HEK293 (cell line): ENCODE measurements at regions not wholly inside any gene's neighbourhood (a gene's known extent, or its start where the extent isn't known, plus 50 kb on each side); places are given as distances from the start of the nearest gene placed in this dataset.

ENCODE experiments used
- CTCF ChIP-seq: fragments of 450-650 bp; formaldehyde crosslinking; IDR thresholded peaks from 2 replicates; pipeline ENCODE4 v1.5.1; 2016; ENCODE audit warnings: missing biosample characterization, missing genetic modification characterization
- HOXC10 ChIP-seq: sonication (generic); formaldehyde crosslinking; IDR thresholded peaks from 2 replicates; pipeline ENCODE4 v1.8.1; 2023; ENCODE audit warnings: mild to moderate bottlenecking, missing genetic modification reagents
- KLF16 ChIP-seq: fragments of 450-650 bp; formaldehyde crosslinking; IDR thresholded peaks from 2 replicates; pipeline ENCODE4 v1.5.1; 2017; ENCODE audit warnings: missing biosample characterization, missing genetic modification characterization
- REST ChIP-seq: fragments of 450-650 bp; formaldehyde crosslinking; IDR thresholded peaks from 2 replicates; pipeline ENCODE4 v1.5.1; 2016; ENCODE audit warnings: missing biosample characterization, missing genetic modification characterization
- TCF7L2 ChIP-seq: IDR thresholded peaks from 2 replicates; pipeline ENCODE4 v1.6.1; 2011; ENCODE audit warnings: low read depth, mild to moderate bottlenecking, inconsistent platforms, low read length, moderate library complexity, borderline replicate concordance
- ZFP3 ChIP-seq: fragments of 450-650 bp; formaldehyde crosslinking; IDR thresholded peaks from 2 replicates; pipeline ENCODE4 v1.5.1; 2016; ENCODE audit warnings: low read depth, missing biosample characterization, missing genetic modification characterization
- ZNF132 ChIP-seq: fragments of 450-650 bp; formaldehyde crosslinking; IDR thresholded peaks from 2 replicates; pipeline ENCODE4 v1.5.1; 2017; ENCODE audit warnings: missing biosample characterization, missing genetic modification characterization, borderline replicate concordance
- ZNF239 ChIP-seq: fragments of 450-650 bp; formaldehyde crosslinking; IDR thresholded peaks from 2 replicates; pipeline ENCODE4 v1.5.1; 2016; ENCODE audit warnings: missing biosample characterization, missing genetic modification characterization
- ZNF274 ChIP-seq, 2 experiments: fragments of 200-500 bp in 1 of 2; fragments of 450-650 bp in 1 of 2; sonication (Bioruptor generic) in 1 of 2; formaldehyde crosslinking in 1 of 2; IDR thresholded peaks; 2 replicates each; pipeline versions ENCODE4 v1.5.1 to v1.6.1; 2014 to 2016; ENCODE audit warnings: borderline replicate concordance in 1 of 2, inconsistent platforms in 1 of 2, low read length in 1 of 2, missing biosample characterization in 1 of 2, missing genetic modification characterization in 1 of 2
- ZNF311 ChIP-seq: fragments of 450-650 bp; formaldehyde crosslinking; IDR thresholded peaks from 2 replicates; pipeline ENCODE4 v1.5.1; 2017; ENCODE audit warnings: missing biosample characterization, missing genetic modification characterization, borderline replicate concordance
- ZNF350 ChIP-seq: fragments of 450-650 bp; formaldehyde crosslinking; IDR thresholded peaks from 2 replicates; pipeline ENCODE4 v1.5.0; 2017; ENCODE audit warnings: missing biosample characterization, mild to moderate bottlenecking, missing genetic modification characterization
- ZNF639 ChIP-seq: fragments of 450-650 bp; formaldehyde crosslinking; IDR thresholded peaks from 2 replicates; pipeline ENCODE4 v1.5.1; 2016; ENCODE audit warnings: missing biosample characterization, missing genetic modification characterization
- ZNF76 ChIP-seq: fragments of 450-650 bp; formaldehyde crosslinking; IDR thresholded peaks from 2 replicates; pipeline ENCODE4; 2016; ENCODE audit warnings: low read depth, missing biosample characterization, missing genetic modification characterization, borderline replicate concordance
- ZSCAN5A ChIP-seq: fragments of 450-650 bp; formaldehyde crosslinking; IDR thresholded peaks from 2 replicates; pipeline ENCODE4 v1.5.1; 2016; ENCODE audit warnings: missing biosample characterization, missing genetic modification characterization

- no peak for TF ChIP-seq CTCF
- TF ChIP-seq ZNF639 (tag by site-specific recombination), result no peak
- TF ChIP-seq TCF7L2, result no peak
- no peak for TF ChIP-seq HOXC10
- TF ChIP-seq REST, result no peak
- no peak for TF ChIP-seq ZNF76 (tag by site-specific recombination)
- no peak for TF ChIP-seq ZNF132 (tag by site-specific recombination)
- no peak for TF ChIP-seq ZSCAN5A (tag by site-specific recombination)
- no peak for TF ChIP-seq ZNF350 (tag by site-specific recombination)
- no peak for TF ChIP-seq ZNF311 (tag by site-specific recombination)
- TF ChIP-seq ZNF274 (IDR thresholded peaks at IDR 0.05; ENCODE audit: low read length), result no peak
- TF ChIP-seq ZNF274 (tag by site-specific recombination; IDR thresholded peaks at IDR 0.05; ENCODE audit: borderline replicate concordance), result no peak
- no peak for TF ChIP-seq KLF16 (tag by site-specific recombination)
- no peak for TF ChIP-seq ZNF239 (tag by site-specific recombination)
- no peak for TF ChIP-seq ZFP3 (tag by site-specific recombination)
Observed at GRCh38 chr10:76811430-76811829, 826.2 kb downstream of the KCNMA1 start.
